Limb (tissue), 2 donors: ENCODE measurements at regions not wholly inside any gene's neighbourhood (a gene's known extent, or its start where the extent isn't known, plus 50 kb on each side); places are given as distances from the start of the nearest gene placed in this dataset.

ENCODE experiments used
- DNase-seq, 2 donors: peaks; one replicate each; pipeline ENCODE4 v3.0.0-alpha.2; 2016; ENCODE audit errors: extremely low spot score in 2 of 2

DNA sequence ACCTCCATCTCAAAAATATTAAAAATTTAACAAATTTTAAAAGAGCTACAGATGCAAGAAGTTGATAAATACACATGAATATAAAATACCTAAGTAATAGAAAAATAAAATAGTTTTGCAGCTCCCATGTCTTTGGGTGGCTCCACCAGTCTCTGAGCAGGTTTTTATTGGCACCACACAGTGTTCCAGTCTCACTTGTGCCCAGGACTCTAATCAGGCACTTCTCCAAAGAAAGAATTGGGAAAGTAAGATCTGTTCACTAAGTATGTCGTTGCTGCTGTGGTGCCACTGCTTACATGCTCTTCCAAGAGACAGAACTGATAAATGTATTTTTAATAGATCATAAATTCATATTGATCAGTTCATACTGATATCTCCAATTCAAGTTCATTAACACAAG is 92.5 kb upstream of the ABI3BP start:
- DNase-seq = no peak

DNA sequence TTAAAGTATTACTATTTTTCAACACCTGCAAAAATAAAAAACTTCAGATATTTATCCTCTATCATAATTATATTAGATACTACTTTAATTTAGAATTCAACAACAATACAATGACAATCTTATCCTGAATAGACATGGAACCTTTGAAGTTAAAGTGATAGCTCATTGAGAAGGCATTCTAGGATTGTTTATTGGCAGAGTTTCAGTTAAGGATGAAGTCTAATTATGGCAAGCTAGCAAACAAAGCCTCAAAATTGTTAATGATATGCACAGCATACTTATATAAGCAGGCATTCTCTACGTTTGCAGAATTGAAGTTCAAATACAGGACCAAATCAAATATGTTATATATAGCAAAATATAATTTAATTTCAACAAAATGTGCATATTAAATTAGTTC is 91.2 kb upstream of the ABI3BP start:
- DNase-seq = no peak

DNA sequence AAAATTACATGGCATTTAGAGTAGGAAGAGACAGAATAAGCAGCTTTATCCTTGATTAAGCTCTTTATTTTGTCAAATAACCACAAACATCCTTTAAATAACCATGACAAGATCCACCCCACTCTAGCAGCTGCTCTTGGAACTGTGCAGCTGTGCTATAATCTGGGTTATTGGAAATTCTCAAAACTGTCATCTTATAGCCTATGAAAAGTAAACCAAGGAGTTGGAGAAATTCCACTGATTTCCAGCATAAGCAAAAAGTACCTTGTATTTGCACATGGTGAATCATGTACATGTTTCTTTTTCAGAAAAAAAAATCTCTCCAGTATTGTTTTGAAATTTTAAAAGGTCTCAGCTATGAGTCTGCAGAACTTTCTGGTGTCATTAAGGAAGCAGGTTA is 88.8 kb upstream of the ABI3BP start:
- DNase-seq = peak in 1 of 2 donors; percentile 55

DNA sequence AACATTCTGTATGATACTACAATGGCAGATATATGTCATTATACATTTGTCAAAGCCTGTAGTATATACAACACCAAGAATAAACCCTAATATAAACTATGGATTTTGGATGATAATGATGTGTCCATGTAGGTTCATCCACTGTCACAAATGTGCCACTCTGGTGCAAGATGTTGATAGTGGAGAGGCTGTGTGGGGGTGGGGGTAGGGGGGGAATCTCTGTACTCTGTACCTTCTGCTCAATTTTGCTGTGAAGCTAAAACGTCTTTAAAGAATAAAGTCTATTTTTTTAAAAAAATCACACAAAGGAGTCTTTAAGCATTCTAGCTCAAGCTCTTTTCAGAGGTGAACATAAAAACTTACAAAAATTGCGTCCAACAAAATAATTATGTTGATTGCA is 88.2 kb upstream of the ABI3BP start:
- DNase-seq = no peak

DNA sequence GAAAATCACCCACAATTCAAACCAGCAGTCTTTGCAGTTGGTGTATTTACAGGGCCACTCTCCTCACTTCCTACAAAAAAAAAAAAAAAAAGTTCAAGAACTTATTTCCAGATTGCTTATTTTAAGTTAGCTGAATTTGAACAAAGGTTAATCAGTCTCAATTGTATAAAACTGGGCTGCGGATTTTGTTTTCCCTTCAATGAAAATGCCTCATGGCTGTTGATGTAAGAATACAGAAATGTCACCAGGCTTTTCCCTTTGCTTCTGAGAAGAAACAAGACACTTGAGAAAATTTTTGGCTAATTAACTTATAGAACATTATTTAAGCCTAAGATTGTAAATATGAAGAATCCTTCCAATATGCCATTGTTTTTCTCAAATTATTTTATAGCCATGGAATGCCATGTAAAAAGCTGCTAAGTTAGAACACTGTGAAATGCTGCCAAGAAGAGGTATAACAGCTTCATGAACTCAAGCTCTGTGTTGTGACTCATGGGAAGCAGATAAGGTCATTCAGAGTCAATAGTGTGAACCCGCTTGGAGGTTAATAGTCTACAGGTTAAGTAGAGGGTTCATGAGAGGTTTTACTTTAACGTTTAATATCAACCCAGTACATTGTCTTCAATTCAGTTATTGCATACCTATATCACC is 84.3 kb upstream of the ABI3BP start:
- no peak for DNase-seq

DNA sequence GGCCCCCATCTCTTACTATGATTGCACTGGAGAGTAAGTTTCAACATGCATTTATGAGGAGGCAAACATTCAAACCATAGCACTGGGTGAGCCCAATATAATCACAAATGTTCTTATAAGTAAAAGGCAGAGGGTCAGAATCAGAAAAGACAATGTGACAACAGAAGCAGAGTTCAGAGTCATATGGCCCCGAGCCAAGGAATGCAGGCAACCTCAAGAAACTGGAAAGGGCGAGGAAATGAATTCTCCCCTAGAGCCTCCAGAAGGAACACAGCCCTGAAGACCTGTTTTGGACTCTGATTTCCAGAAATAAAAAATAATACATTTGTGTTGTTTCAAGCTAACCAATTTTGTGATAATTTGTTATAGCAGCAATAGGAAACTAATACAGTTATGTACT is 81.3 kb upstream of the ABI3BP start:
- no peak for DNase-seq

DNA sequence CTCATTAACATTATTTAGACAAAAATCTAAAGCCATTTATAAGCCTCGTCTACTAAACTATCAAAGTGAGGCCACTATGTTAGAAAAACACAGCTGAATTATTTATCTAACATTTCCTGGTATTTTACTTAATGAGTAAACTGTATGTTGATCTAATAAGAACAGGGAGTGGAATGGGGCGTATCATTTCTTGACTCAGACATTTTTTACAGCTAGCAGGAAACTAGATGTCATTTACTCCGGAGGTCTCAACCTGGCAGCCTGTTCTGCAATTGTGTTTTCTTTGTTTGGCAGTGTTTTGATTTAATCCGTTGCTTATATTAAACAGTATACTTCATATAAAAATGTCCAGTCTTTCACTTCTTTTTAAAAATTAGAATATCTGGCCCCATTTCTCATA is 79.1 kb upstream of the ABI3BP start:
- DNase-seq = no peak

DNA sequence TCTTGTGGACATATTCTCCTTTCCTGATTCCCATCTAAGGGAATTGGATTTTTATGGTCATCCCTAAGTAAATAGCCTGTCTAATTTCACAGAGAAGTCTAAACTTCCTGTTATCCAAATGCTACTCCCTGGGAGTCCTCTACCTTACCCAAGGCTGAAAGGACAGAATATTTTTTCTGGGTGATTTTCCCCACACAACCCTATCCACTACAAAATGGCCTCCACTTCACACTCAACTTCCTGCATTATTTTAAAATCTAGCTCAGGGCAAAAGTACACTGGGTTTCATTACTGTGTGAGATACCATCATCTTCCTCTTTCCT is 77.5 kb upstream of the ABI3BP start:
- DNase-seq = no peak

DNA sequence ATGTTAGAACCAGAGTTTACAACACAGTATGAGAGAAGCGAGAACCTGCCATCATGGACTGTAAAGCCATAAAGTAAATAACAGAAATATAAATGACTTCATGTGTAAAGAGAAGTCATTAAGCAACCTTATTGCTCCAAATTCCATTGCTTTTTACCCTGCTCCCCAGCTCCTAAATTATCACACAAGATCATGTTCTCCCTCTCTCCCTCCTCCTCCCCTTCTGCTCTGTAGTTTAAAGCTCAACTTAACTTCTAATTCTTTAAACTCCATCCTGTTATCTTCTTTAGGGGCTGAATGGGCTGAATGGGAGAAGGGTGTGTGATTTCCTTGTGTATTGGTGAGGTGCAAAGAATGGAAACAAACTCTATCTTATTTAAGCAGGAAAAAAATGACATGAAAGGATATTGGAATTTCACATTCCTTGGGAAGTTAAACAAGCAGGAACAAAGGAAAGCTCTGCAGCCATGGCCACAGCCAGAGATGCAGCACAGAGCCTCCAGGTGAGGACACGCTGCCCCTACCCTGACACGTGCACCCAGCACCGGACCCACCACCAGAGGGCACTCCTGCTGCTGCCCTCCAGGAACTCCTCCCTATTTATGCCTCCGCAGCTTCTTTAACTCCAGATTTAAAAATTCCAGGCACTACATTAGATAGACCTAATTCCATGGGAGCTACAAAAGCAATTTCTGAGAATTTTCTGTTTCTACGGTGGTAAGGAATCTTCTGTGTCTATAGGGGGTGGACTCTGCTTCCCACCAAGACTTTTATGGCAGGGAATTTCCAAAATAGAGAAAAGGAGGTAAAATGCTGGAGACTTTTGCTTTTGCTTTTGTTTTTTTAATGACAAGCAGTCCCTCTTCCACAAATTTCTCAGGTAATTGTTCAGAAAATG is 76.9 kb upstream of the ABI3BP start:
- peak in 1 of 2 donors; percentile 37 for DNase-seq

DNA sequence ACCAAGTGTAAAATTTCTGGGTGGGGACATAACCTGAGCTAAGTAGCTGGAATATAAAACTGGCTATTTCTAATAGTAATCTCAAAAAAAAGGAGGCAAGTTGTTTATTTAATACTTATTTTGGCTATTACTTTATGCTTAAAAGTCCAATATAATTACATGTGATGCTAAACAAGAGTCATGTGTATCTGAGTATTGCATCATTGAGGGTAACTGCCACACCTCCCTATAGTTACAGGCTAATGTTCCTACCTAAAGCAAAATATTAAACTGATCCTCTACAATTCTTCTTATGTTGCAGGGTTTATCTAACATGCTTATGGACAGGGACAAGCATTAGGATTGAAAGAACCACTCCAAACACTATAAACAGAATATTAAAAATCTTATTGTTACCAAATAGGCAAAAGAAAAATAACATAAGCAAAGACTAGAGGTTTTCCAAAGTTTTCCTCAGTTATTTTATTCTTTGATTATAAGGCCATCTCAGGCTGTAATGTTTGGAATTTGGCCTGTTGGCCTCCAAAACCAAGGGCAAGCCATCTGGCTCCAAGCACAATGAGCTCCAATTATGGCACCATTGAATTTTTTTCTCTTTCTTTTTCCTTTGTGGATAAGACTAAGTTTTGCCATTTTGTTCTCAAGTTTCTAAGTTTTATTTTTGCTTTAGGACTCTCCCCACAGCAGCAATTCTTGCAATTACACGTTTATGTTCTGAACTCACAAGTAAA is 75.8 kb upstream of the ABI3BP start:
- no peak for DNase-seq

DNA sequence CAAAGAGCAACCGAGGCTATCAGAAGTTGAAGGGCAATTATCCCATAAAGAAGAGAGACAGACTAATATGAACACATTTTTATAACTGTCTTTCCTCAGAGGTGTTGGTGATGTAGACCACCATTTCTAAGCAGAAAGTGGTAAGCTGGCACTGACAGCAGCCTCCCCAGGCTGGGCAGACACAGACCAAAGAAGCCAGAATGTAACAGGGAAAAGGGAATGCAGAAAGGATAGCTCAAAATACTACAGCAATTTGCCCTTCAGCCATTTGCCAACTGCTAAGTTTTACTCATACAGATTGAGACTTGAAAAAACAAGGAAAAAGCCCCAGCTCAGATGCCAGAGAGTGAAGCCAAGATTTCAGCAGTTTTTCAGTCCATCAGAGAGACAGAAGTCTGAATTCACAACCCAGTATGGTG is 73.5 kb upstream of the ABI3BP start:
- DNase-seq = no peak

DNA sequence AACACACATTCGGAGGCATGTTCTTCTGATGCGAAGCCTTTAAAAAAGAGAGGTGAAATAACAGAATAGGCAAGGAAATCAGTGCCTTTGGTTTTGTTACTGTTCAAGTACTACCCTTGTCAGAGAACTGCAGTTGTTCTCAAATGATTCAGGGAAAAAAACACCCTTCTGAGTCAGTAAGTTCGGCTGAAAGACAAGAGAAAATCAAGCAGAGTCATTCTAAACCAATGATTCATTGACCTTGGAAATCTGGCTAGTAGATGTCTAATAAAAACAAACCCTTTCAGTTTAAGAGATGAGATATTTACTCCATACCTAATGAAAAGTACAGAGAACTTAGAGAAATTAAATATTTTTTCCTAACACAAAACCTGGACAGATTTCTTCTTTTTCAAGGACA is 72.7 kb upstream of the ABI3BP start:
- DNase-seq = no peak

DNA sequence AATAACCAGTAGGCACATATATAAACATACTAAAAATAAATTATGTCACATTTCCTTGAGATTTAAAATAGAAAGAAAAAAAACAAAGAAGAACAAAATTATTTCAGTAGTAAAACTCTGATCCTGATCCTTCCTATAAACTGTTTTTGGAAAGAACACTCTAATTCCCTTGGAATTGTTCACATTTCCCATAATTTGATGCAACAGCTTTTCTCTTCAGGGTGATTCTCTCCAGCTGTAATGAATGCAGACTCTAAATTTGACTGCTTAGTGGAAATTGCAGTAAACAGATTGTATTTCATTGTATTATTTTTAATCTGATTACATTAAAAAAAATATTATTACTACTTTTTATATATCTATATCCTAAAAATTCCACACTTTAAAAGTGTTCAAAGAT is 70.2 kb upstream of the ABI3BP start:
- DNase-seq = no peak

DNA sequence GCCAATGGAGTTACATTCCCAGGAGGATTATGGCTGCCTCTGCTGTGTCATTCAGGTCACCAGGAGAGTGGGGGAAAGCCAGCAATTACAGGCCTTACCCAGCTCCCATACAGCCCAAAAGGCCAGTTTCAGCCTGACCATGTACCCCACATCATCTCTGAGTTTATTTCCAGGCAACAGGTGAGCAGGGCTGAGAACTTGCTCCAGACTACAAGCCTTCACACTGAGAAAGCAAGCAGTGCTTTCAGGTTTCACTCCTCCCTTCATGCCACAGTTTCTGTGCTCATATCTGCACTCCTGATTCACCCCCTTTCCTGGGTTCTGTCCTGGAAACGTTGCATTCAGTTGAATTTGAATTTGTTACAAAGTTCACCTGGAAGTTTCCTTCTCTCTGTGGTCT is 68.1 kb upstream of the ABI3BP start:
- DNase-seq = no peak

DNA sequence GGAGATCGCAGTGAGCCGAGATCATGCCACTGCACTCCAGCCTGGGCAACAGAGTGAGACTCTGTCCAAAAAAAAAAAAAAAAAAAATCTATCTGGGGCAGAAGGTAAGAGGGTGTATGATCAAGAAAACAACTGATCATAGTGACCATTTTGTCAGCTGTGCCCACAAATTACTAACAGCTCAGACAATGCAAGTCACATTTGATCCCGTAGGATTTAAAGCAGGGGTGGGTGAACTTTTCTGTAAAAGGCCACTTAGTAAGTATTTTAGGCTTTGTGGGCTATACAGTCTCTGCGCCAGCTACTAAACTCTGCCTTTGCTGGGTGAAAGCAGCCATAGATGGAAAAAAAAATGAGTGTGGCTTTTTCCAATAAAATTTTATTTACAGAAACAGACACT is 57.6 kb upstream of the ABI3BP start:
- no peak for DNase-seq

DNA sequence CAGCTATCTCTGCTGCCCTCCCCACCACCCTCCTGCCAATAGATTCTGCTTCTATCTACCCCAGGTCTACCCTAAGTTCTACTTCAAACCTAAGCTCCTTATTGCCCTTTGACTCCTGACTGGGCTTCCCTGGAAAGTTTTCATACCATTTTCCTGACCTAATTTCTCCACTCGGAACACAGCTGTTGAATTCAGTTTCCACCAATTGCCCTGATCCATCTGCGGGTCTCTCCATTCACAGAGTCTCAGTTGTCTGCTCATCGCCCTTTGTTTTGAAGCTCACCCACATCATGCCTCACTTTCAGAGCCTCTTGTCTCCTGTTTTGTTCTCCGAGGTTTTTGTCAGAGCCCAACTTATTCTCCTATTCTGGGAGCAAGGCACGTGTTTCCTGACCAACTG is 56.8 kb upstream of the ABI3BP start:
- no peak for DNase-seq

DNA sequence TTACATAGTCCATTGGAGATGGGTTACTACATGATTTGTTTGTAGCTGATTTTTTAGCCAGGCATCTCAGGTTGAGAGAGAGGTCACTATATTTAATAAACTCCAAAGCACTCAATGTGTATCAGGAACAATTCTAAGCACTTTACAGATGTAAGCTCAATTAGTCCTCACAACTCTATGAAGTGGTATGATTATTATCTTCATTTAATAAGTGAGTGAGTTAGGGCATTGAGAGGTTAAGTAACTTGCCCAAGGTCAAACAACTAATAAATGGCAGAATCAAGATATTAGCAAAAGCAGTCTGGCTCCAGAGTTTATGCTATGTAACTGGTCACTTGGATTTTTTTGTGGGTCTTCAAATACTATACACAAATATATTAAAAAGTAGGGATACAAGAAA is 56.3 kb upstream of the ABI3BP start:
- no peak for DNase-seq

DNA sequence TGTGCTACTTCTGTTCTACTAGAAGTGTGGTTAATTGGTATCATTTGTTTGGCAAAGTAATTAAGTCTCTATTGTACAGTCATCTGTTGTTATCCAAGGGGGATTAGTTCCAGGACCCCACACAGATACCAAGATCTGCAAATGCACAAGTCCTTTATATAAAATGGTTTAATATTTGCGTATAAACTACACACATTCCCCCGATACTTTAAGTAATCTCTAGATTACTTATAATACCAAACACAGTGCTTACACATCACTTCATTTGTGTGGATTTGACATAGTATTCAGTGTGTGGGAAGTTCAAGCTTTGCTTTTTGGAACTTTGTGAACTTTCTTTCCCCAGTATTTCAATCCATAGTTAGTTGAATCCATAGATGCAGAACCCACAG is 50.5 kb upstream of the ABI3BP start:
- DNase-seq = no peak

DNA sequence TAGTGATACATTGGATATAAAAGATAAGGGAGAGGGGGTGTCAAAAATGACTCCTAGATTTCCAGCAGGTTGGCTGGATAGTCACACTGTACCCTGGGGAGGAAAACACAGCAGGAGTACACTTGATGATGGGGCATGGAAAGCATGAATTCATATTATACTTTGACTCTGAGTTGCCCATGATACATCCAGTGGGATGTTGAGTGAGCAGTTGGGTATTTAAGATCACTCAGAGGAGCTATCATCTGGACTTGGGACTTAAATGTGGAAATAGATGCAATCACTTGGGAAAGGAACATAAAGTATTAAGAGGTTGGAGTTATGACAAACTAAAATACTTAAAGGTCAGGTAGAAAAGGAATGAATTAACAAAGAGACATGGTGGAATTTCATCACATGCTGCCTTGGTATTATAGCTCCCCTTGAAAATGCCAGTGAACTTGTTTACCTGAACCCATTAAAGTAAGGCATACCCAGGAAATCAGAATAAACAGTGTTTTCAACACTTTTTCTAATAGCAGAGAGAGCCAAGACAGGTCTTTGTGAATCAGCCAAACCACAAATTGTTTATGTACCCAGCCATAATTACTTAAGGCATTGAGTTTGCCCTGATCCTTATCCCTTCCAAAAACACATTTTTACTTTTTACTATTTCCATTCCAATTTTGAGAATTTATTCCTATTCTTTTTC is 49.9 kb upstream of the ABI3BP start:
- no peak for DNase-seq
